ENCODE measurements at regions not wholly inside any gene's neighbourhood (a gene's known extent, or its start where the extent isn't known, plus 50 kb on each side); places are given as distances from the start of the nearest gene placed in this dataset.
"Not testable (repeated sequence)": the region's sequence is repeated elsewhere in the genome, so short reads cannot be mapped to it uniquely, and the experiment has no call there.

DNA sequence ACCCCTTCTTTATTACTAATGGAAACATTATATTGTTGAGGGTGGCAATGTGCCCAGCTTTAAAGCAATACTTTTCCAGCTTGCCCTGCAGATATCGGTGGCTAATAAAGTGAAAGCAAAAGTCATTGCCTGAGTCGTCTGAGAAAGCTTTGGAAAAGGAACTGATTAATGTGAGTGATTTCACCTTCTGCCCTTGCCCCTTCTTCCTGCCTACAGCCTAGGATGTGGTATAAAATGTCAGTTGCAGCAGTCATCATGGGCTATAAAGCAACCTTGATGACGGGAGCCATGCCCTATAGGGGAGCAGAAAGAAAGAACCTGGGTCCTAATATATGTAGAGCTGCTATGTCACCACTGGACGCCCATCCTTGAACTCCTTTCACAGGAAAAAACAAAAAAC is 132.4 kb upstream of the USP9X start:
- DNase-seq: no peak

DNA sequence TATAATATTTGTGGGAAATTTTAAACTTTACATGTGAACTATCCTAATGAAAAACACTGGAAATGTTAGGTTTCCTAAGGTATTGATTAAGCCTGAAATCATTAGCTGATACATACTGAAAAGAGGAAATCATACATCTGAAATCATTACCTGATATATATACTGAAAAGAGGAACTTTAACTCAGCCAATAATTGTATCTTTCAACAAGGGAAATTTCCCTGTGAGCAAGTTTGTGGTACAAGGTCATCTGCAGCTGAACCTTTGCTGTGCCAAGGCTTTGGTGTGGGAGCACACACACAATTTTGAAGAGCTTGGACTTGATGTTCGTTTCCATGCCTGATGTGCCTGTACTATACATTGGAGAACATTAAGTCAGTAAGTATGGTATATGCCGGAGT is 131.9 kb upstream of the USP9X start:
- DNase-seq: no peak

DNA sequence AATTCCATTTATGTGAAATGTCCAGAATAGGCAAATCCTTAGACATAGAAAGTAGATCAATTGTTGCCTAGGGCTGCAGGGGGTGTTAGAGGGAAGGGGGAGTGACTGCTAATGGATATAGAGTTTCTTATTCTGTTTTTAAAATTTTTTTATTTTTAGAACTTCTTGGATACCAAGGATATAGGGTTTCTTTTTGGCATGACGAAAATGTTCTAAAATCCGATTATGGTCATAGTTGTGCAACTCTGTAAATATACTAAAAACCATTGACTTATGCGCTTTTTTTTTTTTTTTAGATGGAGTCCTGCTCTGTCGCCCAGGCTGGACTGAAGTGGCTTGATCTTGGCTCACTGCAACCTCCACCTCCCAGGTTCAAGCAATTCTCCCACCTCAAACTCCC is 125.2 kb upstream of the USP9X start:
- no peak for DNase-seq

DNA sequence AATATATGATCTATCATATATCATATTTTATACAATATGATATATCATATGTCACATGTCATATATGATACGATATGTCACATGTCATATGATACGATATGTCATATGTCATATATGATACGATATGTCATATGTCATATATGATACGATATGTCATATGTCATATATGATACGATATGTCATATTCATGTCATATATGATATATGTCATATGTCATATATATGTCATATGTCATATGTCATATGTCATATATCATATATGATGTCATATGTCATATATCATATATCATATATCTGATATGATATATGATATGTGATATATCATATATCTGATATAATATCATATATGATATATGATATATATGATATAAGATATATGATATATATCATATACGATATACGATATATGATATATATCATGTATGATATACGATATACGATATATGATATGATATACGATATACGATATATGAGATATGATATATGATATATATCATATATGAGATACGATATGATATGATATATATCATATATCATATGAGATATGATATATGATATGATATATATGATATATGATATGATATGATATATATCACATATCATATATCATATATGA is 122.3 kb upstream of the USP9X start:
- no peak for DNase-seq

DNA sequence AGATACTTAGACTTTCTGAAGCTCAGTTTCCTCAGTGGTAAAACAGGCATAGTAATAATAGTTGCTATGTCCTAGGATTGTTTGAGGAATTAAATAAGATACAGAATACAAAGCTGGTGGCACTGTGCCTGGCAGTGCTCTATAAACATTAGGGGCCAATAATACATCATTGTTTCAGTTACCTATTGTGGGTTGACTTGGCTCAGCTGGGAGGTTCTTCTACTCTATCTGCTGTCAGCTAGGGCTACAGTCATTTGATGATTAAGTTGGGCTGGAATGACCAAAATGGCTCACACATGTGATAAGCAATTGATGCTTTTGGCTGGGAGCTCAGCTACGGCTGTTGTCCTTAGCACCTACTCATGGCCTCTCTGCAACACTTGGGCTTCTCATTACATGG is 121.2 kb upstream of the USP9X start:
- no peak for DNase-seq

DNA sequence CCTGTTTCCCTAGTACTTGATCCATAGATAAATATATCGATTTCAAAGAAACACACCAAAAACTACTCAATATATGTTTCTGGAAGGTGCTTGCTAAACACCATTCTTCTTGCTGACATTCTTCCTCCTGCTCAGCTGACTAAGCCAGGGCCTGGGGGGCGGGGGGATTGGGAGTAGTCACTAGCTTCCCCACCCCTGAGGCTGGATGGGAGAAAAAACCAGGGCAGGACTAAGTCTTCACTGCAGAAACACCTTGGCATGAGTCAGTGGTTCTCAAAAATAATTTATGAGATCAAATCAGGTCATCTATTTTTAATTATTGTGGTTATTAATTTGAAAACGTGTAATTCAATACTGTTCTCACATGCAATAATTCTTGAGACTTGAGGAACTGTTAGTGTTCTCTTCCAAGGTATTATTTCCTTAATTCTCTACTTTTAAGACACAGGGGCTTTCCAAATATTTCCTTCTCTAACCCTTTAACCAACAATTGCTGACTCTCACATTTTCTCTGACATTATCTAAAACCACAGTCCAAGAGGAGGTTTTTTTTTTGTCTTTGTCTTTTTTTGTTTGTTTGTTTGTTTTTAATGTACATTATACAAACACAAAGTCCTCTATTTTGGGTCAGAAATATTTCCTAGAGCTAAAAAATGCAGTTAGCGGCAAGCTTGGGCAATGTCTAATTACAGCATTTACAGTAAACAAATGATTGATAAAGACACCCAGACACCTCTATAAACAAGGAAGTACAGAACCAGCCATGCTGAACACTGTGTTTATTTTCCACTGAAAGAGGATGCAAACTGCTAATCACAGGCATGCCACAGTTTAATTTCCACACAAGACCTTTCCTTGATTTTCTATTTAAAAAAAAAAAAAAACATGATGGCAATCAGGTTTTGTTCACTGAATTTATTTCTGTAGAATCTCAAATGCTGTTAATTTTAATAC is 120.3 kb upstream of the USP9X start:
- no peak for DNase-seq

DNA sequence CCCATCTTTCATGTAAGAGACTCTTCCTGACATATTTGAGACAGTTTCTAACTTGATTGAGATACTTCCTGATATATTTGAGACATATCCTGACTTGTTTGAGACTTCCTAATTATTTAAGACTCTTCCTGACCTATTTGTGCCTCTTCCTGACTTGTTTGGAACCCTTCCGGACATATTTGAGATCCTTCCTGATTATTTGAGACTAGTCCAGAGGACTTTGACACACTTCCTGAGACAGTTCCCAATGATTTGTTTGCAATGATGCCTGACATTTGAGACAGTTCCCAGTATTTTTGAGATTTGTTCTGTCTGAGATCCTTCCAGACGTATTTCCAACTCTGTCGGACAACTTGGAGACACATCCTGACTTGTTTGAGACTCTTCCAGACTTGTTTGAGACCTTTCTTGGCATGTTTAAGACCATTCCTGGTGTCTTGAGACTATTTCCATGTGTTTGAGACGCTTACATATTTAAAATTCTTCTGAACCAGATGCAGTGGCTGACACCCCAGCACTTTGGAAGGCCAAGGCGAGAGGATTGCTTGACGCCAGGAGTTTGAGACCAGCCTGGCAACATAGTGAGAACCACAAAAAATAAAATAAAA is 118.9 kb upstream of the USP9X start:
- DNase-seq: no peak

DNA sequence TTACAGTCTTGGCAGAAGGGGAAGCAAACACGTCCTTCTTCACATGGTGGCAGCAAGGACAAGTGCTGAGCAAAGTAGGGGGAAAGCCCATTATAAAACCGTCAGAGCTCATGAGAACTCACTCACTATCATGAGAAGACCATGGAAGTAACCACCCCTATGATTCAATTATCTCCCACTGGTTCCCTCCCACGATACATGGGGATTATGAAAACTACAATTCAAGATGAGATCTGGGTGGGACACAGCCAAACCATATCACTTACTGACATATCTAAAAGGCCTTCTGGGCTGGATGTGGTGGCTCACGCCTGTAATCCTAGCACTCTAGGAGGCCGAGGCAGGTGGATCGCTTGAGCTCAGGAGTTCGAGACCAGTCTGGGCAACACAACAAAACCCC is 117.1 kb upstream of the USP9X start:
- DNase-seq: no peak

DNA sequence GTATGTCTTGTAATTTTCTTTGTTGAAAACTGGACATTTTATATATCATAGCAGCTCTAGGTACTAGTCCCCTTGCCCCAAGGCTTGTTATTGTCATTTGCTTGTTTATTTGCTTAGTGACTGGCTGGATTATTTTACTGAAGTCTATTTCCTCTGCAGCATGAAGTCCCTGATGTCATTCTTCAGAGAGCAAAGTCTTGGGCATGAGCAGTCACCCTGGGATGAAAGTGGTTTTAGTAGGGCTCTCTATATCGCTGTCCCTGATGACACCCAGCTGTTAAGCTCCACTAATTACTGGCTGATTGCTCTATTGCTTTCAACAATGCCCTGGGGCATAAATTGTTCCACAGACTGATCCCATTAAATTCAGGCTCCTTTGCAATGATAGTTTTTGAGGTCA is 113.5 kb upstream of the USP9X start:
- peak; percentile 0 for DNase-seq

DNA sequence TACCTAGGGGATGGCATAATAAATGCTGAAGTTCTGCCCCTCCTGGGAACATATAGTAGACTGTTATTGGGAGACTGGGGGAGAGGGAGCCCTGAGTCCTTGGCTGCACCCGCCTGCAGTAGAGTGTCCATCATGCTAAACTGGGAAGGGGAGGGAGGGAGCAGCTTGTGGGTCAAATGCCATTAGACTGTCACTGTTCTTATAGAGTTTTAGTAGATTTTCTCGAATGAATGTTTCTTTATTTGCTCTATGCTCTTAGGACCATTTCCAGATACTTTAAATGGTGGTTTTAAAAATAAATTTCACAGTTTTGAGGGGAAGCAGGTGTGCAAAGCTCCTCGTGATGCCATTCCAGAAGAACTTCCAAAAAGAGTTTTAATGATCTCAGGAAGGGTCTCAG is 111.6 kb upstream of the USP9X start:
- no peak for DNase-seq

DNA sequence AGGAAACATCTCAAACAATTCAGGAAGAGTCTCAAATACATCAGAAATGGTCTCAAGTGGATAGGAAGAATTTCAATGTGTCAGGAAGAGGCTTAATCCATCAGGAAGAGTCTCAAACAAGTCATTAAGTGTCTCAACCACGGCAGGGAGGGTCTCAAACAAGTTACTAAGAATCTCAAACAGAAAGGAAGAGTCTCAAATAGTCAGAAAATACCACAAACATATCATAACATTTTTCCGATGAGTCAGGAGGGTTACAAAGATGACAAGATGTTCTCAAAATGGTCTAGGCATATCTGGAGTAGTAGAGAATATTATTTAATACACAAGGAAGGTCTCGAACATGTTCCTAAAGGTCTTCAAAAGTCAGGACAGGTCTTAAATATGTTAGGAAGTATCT is 109.3 kb upstream of the USP9X start:
- DNase-seq: no peak

DNA sequence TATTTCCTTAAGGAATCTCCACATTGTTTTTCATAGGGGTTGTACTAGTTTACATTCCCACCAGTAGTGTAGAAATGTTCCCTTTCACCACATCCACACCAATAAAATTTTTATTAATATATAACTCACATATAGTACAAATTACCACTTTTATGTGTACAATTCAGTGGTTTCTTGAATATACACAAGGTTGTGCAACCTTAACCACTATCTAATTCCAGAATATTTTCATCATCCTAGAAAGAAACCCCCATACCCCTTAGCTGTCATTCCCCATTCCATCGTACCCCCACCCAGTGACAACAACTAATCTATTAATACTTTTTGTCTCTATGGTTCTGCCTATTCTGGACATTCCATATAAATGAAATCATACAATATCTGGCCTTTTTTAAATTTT is 108.3 kb upstream of the USP9X start:
- no peak for DNase-seq

DNA sequence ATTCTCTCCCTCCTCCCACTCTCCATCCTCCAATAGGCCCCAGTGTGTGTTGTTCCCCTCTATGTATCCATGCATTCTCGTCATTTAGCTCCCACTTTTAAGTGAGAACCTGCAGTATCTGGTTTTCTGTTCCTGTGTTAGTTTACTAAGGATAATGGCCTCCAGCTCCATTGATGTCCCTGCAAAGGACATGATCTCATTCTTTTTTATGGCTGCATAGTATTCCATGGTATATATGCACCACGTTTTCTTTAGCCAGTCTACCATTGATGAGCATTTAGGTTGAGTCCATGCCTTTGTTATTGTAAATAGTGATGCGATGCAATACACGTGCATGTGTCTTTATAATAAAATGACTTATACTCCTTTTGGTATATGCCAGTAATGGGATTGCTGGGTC is 100.3 kb upstream of the USP9X start:
- DNase-seq: no peak

DNA sequence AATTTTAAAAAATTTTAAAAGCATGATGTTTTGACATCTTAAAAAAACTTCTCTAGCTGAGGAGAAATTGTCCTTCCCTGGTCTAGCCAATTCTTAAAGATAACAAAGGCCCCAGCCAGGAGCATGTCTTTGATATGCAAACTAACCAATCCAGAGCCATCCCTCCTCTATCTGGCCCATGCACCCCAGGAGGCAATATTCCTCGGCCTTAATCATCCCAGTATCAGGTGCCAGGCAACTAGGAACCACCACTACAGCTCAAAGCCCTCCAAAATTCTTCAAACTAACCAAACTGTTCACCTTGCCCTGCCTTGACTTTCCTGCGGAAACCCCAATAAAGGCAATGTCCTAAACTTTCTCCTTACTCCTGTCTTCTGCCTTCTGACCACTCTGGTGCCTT is 97.8 kb upstream of the USP9X start:
- DNase-seq: no peak

DNA sequence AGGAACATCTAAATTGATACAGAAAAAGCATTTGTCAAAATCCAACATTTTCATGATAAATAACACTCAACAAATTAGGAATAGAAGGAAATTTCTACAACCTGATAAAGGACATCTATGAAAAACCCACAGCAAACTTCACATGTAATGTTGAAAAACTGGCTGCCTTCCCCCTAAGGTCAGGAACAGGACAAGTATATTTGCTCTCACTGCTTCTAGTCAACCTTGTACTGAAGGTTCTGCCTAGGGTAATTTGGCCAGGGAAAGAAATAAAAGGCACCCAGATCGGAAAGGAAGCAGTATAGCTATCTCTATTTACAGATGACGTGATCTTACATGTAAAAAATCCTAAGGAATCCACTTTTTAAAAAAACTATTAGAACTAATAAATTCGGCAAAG is 97.1 kb upstream of the USP9X start:
- DNase-seq: no peak

DNA sequence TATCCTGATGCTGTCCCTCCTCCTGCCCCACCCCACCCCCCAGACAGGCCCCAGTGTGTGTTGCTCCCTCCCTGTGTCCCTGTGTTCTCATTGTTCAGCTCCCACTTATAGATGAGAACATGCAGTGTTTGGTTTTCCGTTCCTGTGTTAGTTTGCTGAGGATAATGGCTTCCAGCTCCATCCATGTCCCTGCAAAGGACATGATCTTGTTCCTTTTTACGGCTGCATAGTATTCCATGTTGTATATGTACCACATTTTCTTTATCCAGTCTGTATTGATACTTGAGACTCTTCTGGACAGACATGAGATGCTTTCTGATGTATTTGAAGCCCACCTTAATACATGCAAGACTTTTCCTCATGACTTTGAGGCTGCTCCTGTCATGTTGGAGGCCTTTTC is 91.8 kb upstream of the USP9X start:
- DNase-seq: not testable (repeated sequence)

DNA sequence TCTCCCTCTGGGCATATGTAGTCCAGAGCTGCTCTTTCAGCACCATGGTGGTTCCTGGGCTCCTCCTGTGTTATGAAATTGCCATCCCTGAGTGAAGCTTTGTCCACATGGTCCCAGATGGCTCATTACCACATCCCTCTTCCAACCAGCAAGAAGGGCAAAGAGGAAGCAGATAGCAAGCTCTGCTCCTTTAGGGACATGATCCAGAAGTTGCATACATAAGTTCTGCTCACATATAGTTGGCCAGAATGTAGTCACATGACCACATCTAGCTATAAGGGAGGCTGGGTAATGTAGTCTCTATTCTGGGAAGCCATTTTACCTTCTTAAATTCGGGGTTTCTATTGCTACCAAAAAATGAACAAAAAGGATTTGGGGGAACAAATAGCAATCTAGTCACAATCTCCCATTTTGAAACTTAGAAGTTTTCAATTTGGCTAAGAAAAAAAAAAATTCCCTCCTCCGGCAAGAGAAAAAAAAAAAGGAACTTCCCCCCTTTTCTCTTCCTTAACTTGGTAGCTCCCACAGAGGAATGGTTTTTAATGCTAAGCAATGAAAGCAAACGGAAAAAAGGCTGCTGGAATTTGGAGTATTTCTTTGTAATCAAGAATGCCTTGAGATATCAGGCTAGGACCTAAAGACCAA is 88.2 kb upstream of the USP9X start:
- no peak for DNase-seq

DNA sequence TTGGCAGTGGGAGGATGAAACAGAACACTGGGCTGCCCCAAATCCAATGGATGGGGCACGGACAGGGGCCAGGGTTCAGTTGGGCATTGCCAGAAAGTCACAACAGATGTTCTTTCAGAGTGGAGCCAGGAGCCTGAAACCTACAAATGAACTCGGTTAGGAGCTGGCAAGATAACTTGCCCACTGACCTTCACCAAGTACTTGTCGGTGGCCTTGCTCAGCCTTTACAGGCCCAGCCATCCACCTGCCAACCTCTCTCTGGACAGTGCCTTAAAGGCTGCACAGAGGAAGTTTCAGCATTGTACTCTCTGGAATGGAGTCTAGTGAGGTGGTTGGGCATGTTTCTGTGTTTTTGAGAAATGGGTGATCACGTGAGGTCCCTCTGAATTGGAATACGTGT is 87.1 kb upstream of the USP9X start:
- no peak for DNase-seq

DNA sequence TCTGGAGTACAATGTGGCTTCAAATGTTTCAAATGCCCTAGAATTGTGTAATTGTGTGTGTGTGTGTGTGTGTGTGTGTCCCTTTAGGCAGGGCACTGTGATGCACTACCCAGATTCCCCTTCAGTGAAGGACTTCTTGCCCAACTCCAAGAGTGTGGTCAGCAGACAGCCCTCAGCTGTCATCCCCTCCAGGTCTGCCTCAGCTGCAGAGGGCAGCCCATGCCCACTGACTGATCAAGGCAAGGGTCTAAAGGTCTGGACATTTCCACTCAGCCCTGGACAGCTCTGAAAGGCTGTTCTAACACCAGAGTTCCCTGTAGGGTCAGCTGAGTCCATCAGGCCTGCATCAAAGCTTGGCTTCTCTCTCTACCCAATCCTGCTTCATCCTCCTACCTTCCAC is 83.9 kb upstream of the USP9X start:
- DNase-seq: no peak

DNA sequence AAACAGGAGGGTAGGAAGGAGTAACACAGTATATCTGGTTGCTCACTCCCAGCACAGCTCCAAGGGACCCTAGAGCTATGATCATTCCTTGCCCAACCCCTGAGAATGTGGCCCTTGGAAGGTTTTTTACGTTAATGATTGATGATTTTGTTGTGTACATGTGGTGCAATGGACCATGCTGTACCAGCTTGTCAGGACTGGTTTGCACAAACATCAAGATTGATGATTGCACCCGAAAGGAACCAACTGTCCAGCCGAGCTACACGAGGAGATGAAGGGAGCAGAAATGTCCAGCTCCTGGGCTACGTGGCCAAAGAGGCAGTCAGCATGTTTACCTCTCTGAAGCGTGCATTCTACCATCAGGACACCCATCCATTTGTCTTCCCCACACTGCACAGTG is 83.2 kb upstream of the USP9X start:
- no peak for DNase-seq

DNA sequence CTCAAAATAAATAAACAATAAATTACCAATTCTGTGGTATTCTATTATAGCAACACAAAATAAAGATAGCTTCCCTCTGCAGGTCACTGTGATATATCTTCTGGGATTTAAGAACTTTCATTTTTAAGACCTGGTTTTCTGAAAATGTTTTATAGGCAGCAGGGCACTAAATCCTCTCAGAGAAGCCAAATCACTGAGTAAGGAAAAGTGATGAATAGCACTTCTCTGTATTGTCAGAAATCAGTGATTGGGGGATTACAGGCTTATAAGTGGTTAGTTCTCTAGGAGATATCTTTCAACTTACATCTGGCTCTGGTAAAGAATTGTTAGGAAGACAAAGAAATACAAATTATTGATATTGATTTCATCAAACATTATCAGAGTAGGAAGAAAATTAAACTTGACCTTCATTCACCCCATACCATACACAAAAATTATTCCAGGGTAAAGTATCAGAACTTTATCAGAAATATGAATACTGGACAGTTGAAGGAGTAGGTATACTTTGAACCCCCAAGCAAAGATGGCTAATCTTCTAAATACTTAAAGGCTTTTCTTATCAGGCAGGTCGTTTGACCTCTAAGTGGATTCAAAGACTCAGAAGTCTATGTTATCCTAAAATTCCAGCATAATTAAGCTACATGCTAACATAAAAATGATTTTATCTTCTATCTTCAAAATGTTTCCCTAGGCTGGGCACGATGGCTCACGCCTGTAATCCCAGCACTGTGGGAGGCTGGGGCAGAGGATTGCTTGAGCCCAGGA is 81.6 kb upstream of the USP9X start:
- DNase-seq: no peak

DNA sequence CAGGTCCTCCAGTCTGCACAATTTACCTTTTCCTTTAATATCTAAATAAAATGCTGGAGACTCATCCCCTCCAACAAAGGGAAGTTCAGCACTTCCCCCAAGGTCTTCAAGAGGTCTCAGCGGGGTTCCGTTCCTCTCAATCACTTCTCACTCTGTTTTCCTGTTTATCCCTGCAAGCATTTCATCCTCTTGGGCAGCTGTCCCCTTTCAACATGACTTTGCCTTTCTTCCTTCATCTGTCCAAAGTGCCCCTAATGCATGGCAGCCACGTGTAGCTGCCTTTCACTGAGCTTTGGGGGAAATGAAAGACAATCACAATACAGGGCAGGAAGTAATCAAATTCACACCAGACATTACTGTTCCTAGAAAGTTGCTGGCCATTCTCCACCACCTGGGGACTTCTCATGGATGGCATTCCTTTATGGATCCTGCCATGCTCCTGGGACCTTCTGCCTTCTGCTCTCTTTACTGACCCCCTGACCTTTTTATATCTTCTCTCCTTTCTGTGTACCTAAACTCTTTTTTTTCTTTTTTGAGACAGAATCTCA is 79.7 kb upstream of the USP9X start:
- no peak for DNase-seq

All from NCI-H1105 treated with DMSO at 0.1 percent for 48 hours (cell line).